ENCODE measurements at regions not wholly inside any gene's neighbourhood (a gene's known extent, or its start where the extent isn't known, plus 50 kb on each side); places are given as distances from the start of the nearest gene placed in this dataset.

GRCh38 chr2:166831930-166832329, 56.4 kb upstream of the XIRP2 start:
- Histone ChIP-seq H3K36me3 (ENCODE audit: control insufficient read depth in 1 of 2, insufficient read depth in 2 of 2, low read length in 2 of 2) (no peaks in the 10 kb centered on the region), H3K9me2 (ENCODE audit: insufficient read depth) (no peaks in the 10 kb centered on the region), H2AFZ (ENCODE audit: low read depth, low read length, poor library complexity, severe bottlenecking) (no peak overlapping the region), H3K9ac (ENCODE audit: low read length) (no peak overlapping the region), H3K4me3 (replicated peaks in 1 of 2; ENCODE audit: low read depth in 1 of 2, low read length in 2 of 2) (no peak overlapping the region), H3K9me3 (ENCODE audit: control insufficient read depth in 1 of 2, insufficient read depth in 1 of 2, low read depth in 1 of 2, low read length in 2 of 2) (peaks cover 0 to 5% of the 10 kb centered on the region in 2 experiments; a peak in 2 of 4 replicates), H3K27ac (ENCODE audit: low read depth, low read length) (no peak overlapping the region), H3K27me3 (ENCODE audit: insufficient read depth, low read length) (no peaks in the 10 kb centered on the region), H3K4me2 (ENCODE audit: low read length) (no peak overlapping the region), H3K4me1 (ENCODE audit: control insufficient read depth in 1 of 2, insufficient read depth in 2 of 2, low read length in 2 of 2) (no peaks in the 10 kb centered on the region), H3K79me2 (ENCODE audit: insufficient read depth, low read length) (no peaks in the 10 kb centered on the region), H4K20me1 (ENCODE audit: insufficient read depth) (no peaks in the 10 kb centered on the region)
- TF ChIP-seq POLR2A (IDR thresholded peaks at IDR 0.05; ENCODE audit: borderline replicate concordance, extremely low read depth, insufficient read depth, insufficient read length) (no peak), EZH2phosphoT487 (IDR thresholded peaks at IDR 0.05; ENCODE audit: borderline replicate concordance) (no peak), POLR2AphosphoS5 (IDR thresholded peaks at IDR 0.05; ENCODE audit: low read depth, low read length) (no peak)
- intact Hi-C loops (cut with micrococcal nuclease), result no loop called here
- no TSS peak for BruUV-seq (replicated peaks)
- DNase-seq (ENCODE audit: low read depth, low spot score), result no peak
- no peak for ATAC-seq
- ChIA-PET CTCF (no interaction called here), RAD21 (ENCODE audit: low non-redundant PET in 1 of 2, low total read pairs in 2 of 2, uncharacterized antibody in 2 of 2, unreplicated experiment in 2 of 2) (no interaction called here), POLR2A (no interaction called here)

GRCh38 chr2:166825914-166826313, 62.4 kb upstream of the XIRP2 start:
- H3K79me2 ChIP-seq (ENCODE audit: insufficient read depth, low read length), result no peaks in the 10 kb centered on the region
- DNase-seq (ENCODE audit: low read depth, low spot score) (no peak), ATAC-seq (no peak)
- no peaks in the 10 kb centered on the region for H3K4me1 ChIP-seq (ENCODE audit: control insufficient read depth in 1 of 2, insufficient read depth in 2 of 2, low read length in 2 of 2)
- no peaks in the 10 kb centered on the region for H4K20me1 ChIP-seq (ENCODE audit: insufficient read depth)
- ChIA-PET POLR2A (no interaction called here), CTCF (no interaction called here), RAD21 (ENCODE audit: low non-redundant PET in 1 of 2, low total read pairs in 2 of 2, uncharacterized antibody in 2 of 2, unreplicated experiment in 2 of 2) (no interaction called here)
- H3K4me2 ChIP-seq (ENCODE audit: low read length), result no peak overlapping the region
- H3K36me3 ChIP-seq (ENCODE audit: control insufficient read depth in 1 of 2, insufficient read depth in 2 of 2, low read length in 2 of 2), result no peaks in the 10 kb centered on the region
- H3K4me3 ChIP-seq (replicated peaks in 1 of 2; ENCODE audit: low read depth in 1 of 2, low read length in 2 of 2), result no peak overlapping the region
- intact Hi-C loops (cut with micrococcal nuclease), result no loop called here
- no peaks in the 10 kb centered on the region for H3K9me2 ChIP-seq (ENCODE audit: insufficient read depth)
- H2AFZ ChIP-seq (ENCODE audit: low read depth, low read length, poor library complexity, severe bottlenecking), result no peak overlapping the region
- H3K27me3 ChIP-seq (ENCODE audit: insufficient read depth, low read length), result no peaks in the 10 kb centered on the region
- no TSS peak for BruUV-seq (replicated peaks)
- TF ChIP-seq CEBPB (IDR thresholded peaks at IDR 0.05; ENCODE audit: low read depth) (no peak), MAX (IDR thresholded peaks at IDR 0.05) (no peak), EZH2 (IDR thresholded peaks at IDR 0.05) (no peak), YY1 (IDR thresholded peaks at IDR 0.05; ENCODE audit: extremely low read depth, insufficient replicate concordance, low read depth, low read length) (no peak)
- H3K9ac ChIP-seq (ENCODE audit: low read length), result no peak overlapping the region
- H3K9me3 ChIP-seq (ENCODE audit: control insufficient read depth in 1 of 2, insufficient read depth in 1 of 2, low read depth in 1 of 2, low read length in 2 of 2), result no peaks in the 10 kb centered on the region; a peak in 2 of 4 replicates
- no peak overlapping the region for H3K27ac ChIP-seq (ENCODE audit: low read depth, low read length)
